Cerebellar nuclear complex (tissue), 1 donor: ENCODE measurements at regions not wholly inside any gene's neighbourhood (a gene's known extent, or its start where the extent isn't known, plus 50 kb on each side); places are given as distances from the start of the nearest gene placed in this dataset.
"Not testable (repeated sequence)": the region's sequence is repeated elsewhere in the genome, so short reads cannot be mapped to it uniquely, and the experiment has no call there.

Experiments
- DNase-seq, 2 experiments: peaks; one replicate each; lab custom pipeline; 2025; lab: John Stamatoyannopoulos, UW

DNA sequence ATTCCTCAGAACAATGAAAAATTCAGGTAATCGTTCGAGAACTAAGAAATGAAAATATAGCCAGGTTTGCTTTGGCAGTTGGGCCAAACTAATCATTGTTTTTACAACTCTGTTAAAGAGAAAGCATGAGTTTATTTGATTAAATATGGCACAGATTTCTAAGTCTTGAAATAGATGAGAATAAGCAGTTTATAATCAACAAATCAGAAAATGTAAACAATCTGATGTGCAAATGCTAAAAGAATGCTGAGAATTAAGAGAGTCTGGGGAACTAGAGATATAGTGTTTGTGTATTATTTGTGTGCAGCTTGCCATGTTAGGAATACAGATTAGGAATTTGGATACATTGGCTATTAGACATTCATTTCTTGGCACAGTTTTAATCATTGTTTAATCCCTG, 212.5 kb downstream of the TANC2 start:
- no peak for DNase-seq

DNA sequence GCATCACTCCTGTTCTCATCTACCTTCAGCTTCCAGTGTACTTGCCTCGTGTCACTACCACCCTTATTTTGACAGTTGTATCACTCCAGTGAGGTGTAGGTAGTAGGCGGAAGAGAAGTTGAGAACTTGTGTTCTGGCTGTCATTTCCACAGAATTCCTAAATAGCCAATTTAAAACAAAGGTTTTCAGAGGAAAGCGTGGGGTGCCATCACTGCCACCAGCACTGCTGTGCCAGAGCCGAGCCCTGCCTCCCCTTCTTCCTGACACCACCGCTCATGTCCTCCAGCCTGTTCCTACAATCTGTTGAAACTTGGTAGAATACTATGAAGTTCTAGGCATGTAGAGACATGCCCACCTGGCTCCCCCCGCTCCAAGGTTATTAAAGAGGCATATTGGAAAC, 215.8 kb downstream of the TANC2 start:
- no peak for DNase-seq

DNA sequence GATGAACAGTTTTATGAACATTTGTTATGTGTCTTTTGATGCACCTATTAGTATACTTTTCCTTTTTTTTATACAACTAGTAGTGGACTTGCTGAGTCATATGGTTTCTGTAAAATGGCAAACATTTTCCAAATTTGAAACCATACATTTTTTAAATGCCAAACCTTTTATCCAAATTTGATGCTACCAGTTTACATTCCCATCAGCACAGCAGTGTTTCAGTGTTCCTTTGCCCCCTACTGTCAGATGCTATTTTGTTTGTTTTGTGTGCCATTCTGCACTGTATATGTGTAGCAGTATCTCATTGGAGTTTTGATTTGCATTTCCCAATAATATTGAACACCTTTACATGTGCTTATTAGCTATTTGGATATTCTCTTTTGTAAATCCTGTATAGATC, 219.4 kb downstream of the TANC2 start:
- no peak for DNase-seq

DNA sequence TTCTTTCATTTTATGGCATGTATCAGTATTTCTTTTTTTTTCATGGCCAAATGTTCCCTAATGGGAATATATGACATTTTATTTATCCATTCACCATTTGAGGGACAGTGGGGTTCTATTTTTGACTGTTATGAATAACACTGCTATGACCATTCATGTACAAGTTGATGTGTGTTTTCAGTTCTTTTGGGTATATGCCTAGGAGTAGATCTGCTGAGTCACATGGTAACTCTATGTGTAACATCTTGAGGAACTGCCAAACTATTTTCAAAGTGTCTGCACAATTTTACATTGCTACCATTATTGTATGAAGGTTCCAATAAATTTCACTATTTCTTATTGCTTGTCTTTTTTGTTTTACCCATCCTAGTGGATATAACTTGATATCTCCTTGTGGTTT, 223.0 kb downstream of the TANC2 start:
- DNase-seq: no peak

DNA sequence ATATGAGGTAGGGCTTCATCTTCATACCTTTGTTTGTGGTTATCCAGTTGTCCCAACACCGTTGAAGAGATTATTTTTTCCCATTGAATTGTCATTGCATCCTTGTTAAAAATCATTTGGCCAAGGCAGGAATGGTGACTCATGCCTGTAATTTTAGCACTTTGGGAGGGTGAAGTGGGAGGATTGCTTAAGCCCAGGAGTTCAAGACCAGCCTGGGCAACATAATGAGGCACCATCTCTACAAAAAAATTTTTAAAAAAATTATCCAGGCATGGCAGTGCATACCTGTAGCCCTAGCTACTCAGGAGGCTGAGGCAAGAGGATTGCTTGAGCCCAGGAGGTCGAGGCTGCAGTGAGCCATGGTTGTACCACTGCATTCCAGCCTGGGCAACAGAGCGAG, 223.9 kb downstream of the TANC2 start:
- no peak for DNase-seq

DNA sequence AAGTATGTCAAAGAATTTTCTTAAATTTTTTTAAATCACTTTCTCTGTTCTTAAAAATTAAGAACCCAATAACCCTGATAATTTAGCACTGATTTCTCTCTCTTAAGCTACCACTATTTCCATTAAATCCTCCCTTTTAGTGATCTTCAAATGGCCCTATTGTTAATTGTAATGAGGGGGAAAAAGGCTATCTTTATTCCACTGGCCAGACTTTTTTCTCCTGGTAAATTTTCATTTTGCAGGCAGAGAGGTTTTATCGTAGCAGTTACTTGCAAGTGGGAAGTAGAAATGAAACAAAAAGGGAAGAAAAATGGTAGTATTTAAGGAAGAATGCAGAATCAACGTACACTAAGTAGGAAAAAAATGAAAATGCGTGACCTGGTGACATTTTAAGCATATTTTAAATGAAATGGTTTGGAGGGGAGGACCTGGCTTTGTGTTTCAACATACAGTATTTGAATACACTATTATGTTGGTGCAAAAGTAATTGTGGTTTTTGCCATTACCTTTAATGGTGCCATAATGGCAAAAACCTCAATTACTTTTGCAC, 224.9 kb downstream of the TANC2 start:
- DNase-seq: no peak

DNA sequence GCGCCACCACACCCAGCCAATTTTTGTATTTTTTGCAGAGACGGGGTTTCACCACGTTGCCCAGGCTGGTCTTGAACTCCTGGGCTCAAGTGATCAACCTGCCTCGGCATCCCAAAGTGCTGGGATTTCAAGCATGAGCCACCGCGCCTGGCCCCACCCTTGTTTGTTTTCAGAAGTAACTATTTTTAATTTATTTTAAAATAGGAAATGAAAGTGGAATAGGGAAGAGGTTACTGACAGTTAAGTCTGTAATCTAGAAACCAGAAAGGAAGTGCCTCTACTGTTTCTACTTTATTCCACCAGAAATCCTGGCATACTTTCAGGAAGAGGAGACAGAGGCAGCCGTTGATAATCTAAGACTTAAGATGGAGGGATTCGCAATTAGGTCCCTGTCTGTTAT, 225.6 kb downstream of the TANC2 start:
- DNase-seq: no peak

DNA sequence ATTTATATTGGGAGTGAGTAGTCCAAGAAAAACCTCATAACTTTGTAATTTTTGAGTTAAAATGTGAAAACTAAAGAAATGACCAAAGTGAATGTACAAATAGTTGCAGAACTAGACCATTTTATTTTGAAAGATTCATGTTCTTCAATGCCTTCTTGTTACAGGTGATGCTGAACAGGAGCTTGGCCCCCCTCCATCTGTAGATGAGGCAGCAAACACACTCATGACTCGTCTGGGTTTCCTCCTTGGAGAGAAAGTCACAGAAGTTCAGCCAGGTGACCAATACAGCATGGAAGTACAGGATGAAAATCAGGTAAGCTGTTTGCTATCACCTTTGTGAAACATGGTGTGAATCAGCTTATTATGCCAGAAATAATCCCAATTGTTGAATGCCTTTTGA, 227.8 kb downstream of the TANC2 start:
- DNase-seq: no peak

DNA sequence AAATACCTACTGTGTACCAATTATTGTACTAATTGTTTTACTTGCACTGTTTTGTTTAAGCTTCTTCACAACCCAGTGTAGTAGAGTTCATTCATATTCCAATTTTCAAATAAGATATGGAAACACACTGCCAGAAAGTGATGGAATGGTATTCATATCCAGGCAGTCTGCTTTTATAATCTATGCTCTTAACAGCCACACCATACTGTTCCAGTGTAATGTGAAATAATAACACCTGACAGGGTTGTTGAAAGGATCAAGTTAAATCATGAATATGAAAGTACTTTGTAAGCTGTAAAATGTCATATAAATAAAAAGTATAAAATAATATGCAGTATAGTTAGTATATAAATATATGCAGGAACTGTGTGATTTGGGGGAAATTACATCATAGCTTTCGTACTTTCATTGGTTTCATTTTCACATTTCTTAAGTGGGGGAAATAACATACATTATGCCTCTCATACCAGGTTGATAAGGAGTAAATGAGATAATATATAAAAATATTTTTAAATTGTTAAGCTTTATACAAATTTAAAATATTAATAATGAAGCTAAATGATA, 230.8 kb downstream of the TANC2 start:
- DNase-seq: no peak

DNA sequence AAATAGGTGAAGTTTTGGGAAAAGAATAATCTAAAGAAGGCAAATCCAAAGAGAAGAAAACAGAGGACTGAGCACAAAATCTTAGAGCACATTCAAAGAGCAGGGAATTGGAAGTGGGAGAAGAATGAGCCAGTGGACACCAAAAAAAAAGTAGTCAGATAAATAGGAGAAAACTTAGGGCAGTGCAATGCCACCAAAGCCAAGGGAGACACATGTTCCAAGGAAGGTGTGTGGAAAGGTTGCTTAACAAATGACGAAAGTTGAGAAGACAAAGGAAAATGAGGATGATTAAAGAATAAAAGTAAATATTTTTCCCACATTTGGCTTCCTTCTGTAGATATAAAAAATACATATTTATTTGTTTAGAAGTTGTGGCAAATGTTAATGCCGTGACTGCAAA, 237.6 kb downstream of the TANC2 start:
- no peak for DNase-seq

DNA sequence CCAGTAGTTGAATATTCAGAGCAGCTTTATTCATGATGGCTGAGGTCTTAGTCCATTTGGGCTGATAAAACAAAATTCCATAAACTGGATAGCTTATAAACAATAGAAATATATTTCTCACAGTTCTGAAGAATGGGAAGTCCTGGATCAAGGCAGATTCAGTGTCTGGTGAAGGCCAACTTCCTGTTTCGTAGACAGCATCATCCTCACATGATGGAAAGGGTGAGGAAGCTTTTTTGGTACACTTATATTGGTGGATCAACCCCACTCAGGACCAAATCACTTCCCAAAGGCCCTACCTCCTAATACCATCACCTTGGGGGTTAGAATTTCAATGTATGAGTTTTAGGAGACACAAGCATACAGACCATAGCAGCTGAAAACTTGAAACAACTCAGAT, 224.2 kb downstream of the CYB561 start:
- DNase-seq: no peak

DNA sequence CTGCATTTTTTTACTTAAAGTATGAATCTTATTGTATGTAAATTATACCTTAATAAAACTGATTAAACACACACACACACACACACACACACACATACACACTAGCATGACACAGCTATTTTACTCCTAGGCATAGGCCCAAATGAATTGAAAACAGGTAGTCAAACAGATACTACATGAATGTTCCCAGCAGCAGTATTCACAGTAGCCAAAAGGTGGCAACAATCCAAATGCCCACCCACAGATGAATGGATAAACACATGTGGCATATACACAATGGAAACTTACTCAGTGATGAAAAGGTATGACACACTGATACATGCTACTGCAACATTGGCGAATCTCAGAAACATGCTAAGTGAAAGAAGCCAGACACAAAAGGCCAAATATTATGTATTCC, 223.5 kb downstream of the CYB561 start:
- no peak for DNase-seq

DNA sequence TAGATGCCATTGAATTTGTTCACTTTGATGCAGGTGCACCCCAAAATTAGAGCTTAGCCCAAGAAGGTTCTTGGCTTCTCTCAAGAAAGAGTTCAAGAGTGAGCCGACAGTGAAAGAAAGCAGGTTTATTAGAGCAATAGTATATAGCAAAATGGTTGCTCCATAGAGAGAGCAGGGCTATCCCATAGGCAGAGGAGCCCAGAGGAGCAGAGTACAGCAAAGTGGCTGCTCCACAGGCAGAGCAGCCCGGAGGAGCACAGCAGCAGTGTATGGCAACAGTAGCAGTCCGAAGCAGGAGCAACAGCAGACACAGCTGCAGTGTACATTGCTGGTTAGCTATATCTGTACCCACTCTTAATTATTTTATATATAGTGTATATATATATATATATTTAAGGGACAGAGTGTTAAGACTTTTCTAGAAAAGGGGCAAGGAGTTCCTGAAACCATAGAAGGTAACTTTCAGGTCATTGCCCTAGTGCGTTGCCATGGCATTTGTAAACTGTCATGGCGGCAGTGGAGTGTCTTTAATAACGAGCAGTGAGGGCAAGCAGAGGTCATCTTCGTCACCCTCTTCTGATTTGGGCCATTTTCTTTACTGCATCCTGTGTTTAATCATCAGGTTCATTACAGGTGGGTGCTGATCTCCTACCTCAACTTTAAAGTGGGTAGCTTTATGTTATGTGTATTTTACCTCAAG, 222.7 kb downstream of the CYB561 start:
- no peak for DNase-seq

DNA sequence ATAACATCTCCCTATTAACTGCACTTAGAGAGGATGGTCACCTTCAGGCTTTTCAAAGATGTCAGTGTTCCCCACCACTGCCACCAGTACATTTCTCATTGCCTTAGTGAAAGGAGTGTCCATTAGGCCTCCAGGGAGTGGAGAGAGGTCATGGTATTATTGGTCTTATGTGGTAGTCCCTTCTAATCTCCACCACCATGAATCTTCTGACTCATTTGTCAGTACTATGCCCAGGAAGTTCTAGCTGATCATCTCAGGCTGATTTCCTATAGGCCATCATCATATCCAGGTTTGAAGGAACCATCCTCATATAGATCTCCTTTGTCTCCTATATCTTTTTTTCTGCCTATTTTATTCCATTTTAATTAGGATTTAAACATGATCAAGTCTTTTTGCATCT, 221.5 kb downstream of the CYB561 start:
- DNase-seq: no peak

DNA sequence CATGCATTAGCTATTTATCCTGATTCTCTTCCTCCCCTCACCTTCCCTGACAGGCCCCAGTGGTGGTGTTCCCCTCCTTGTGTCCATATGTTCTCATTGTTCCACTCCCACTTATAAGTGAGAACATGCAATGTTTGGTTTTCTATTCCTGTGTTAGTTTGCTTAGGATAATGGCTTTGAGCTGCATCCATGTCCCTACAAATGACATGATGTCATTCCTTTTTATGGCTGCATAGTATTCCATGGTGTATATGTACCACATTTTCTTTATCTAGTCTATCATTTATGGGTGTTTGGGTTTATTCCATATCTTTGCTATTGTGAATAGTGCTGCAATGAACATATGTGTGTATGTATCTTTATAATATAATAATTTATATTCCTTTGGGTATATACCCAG, 219.4 kb downstream of the CYB561 start:
- not testable (repeated sequence) for DNase-seq

DNA sequence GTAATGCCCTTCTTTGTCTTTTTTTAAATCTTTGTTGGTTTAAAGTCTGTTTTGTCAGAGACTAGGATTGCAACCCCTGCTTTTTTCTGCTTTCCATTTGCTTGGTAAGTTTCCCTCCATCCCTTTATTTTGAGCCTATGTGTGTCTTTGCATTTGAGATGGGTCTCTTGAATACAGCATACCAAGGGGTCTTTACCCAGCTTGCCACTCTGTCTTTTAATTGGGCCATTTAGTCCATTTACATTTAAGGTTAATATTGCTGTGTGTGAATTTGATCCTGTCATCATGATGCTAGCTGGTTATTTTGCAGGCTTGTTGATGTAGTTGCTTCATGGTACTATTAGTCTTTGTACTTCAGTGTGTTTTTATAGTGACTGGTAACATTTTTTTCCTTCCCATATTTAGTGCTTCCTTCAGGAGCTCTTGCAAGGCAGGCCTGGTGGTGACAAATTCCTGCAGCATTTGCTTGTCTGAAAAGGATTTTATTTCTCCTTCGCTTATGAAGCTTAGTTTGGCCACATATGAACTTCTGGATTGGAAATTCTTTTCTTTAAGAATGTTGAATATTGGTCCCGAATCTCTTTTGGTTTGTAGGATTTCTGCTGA, 215.0 kb downstream of the CYB561 start:
- not testable (repeated sequence) for DNase-seq

DNA sequence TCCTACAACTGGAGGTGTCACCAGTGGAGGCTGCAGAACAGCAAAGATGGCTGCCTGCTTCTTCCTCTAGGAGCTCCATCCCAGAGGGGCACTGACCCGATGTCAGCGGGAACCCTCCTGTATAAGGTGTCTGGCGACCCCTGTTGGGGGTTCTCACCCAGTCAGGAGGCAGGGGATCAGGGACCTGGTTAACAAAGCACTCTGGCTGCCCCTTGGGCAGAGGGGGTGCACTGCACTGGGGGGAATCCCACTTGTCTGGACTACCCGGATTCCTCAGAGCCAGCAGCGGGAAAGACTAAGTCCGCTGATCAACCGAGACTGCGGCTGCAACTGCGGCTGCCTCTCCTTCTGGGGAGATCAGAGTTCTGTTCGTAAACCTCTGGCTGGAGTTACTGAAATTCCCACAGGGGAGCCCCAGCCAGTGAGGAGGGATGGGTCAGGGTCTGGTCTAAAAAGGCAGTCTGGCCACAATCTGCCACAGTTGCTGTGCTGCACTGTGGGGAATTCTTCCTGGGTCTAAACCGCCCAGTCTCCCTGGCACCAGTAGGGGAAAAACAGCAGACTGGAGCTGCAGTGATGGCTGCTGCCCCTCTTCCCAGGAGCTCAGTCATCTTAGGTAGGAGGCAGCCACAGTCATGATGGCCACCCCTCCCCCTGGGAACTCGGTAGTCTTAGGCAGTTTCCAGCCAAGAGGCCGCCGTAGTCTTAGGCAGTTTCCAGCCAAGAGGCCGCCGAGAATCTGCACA, 213.4 kb downstream of the CYB561 start:
- DNase-seq: no peak

DNA sequence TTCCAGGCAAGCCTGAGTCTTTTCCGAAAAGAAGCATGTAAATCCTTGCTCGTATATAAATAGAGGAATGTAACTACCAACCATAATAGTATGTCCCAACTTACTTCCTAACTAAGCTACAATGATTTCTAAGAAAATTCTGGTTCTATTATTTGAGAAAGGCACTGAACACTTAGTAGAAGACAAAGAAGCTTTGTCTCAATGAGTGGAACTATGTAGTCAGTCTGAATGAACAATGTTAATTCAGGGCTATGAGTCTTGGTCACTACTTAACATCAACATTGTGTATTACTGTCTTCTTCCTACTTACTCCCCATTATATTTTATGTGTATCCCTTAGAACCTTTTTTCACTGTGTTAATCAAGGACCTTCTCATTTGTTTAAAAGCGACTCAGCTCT, 206.0 kb downstream of the CYB561 start:
- DNase-seq: no peak

DNA sequence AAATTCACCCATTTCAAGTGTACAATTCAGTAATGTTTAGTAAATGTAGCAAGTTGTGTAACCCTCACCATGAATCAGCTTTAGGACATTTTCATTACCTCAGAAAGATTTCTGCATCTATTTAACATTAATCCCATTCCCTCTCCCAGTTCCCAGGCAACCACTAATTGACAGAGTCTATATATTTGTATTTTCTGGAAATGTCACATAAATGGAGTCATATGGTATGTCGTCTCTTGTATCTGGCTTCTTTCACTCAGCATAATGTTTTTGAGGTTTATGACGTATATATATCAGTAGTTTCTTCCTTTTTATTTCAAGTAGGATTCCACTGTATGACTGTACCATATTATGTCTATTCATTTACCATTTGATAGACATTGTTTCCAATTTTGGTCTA, 199.8 kb downstream of the CYB561 start:
- DNase-seq: no peak

DNA sequence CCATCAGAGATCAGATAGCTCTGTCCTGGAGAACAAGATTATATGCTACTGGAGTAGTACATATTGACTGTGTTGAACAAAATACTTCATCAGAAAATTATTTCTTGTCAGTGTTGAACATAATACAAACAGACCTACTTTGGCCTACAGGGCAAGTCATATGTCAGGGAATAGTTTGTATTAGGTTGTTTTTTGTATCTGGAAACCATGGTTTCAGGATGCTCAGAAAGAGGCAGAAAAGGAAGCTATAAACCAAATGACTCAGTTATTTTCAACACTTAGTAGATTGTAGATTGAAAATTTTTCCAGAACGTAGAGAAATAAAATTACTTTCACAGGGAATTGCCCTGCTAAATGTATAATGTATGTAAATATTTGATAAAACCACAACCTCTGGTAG, 198.4 kb downstream of the CYB561 start:
- no peak for DNase-seq

DNA sequence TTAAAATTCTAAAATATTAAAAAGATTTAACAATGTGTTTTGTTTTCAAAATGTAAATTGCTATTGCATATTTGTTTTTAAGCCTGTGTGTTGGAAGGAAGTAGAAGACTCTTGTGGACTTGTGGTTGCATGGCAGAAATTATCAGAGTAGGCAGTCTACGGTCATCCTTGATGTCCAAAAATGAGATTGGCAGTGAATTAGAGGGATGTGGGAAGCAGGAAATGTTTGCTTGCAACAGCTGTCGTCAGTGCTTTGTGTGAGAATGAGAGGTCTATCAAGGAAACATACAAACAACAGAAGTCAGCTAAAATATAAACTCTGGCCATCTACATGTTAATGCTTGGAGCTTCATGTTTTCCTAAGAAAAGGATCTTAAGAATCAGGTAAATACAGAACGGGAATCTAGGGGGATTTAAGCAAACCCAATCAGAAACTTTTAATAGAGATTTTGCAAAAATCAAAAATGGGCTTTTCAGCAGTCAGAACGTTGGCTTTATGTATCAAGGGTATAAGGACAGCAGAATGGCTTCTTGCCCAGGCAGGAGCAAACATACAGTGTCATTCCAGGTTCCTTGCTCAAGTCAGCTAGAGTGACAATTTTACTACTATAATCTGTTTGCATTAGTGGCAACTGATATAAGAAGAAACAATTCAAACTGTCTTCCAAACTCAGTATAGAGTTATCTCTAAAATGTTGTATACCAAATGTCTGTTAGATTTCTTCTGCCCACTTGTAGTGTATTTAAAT, 196.7 kb downstream of the CYB561 start:
- no peak for DNase-seq

DNA sequence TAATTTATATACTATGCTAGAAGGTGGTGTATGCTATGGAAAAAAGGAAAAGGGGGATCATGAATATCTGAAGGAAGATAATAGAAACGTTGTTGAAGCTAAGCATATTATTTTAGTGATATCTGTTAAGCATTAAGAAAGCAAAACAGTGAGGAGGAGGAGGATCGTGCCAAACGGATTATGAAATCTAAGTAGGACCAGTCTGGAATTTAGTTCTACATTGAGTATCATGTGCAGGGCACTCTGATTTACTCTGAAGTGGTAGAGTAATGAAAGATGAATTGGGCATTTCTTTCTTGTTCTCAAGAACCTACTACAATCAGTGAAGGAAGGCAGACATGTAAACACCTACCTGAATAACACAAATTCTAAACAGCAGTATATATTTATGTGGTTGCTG, 195.3 kb downstream of the CYB561 start:
- DNase-seq: no peak
